Fibroblast of lung (primary cell): ENCODE measurements at regions not wholly inside any gene's neighbourhood (a gene's known extent, or its start where the extent isn't known, plus 50 kb on each side); places are given as distances from the start of the nearest gene placed in this dataset.

Source experiments
- CTCF ChIP-seq, 2 donors: IDR thresholded peaks in 1 of 2; conservative IDR thresholded peaks in 1 of 2; 1 replicate in 1 of 2; 2 replicates in 1 of 2; pipeline ENCODE4 v1.5.1; 2011 to 2012; ENCODE audit warnings: low read length in 2 of 2, control low read depth in 1 of 2, inconsistent platforms in 1 of 2, low read depth in 1 of 2, mild to moderate bottlenecking in 1 of 2
- EZH2 ChIP-seq: IDR thresholded peaks from 2 replicates; pipeline ENCODE4 v1.5.1; 2012; ENCODE audit warnings: low read length, control low read depth, mild to moderate bottlenecking; ENCODE audit errors: missing control alignments

GRCh38 chr20:60486315-60486714 is 528.1 kb downstream of the CDH26 start:
- no peak for TF ChIP-seq CTCF (conservative IDR thresholded peaks at IDR 0.05 in 1 of 2, IDR thresholded peaks at IDR 0.05 in 1 of 2; ENCODE audit: low read depth in 1 of 2, low read length in 2 of 2)
- TF ChIP-seq EZH2 = no peak
